ENCODE measurements at regions not wholly inside any gene's neighbourhood (a gene's known extent, or its start where the extent isn't known, plus 50 kb on each side); places are given as distances from the start of the nearest gene placed in this dataset.

GRCh38 chr4:138598226-138598625 is 356.1 kb upstream of the SLC7A11 start:
- TF ChIP-seq CTCF (IDR thresholded peaks at IDR 0.05; ENCODE audit: low read length) (no peak), EZH2phosphoT487 (IDR thresholded peaks at IDR 0.05; ENCODE audit: low read length) (no peak), EZH2 (optimal IDR thresholded peaks at IDR 0.05; ENCODE audit: low read depth, low read length) (no peak)
